ENCODE measurements at regions not wholly inside any gene's neighbourhood (a gene's known extent, or its start where the extent isn't known, plus 50 kb on each side); places are given as distances from the start of the nearest gene placed in this dataset.

DNA sequence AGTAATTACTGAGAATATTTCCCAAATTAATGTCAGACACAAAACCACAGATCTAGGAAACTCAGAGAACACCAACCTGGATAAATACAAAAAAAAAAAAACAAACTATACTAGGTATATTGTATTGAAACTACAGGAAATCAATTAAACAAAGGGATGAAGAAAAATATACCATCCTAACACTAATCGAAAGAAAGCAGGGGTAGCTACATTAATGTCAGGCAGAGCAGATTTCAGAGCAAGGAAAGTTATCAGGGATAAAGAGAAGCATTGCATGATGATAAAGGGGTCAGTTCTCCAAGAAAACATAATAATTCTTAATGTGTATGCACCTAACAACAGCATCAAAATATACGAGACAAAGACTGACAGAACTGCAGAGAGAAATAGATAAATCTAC lies 89.9 kb downstream of the TOMM20 start:
- ChIA-PET POLR2A (no interaction called here), CTCF (interaction anchor here (2.2 kb wide), 1 partner anchor 539 kb away, joined by 4 read pairs; no protein-coding TSS in a partner anchor)
- Histone ChIP-seq H3K9me3 (ENCODE audit: control insufficient read depth, insufficient read depth, low read length) (0 out of 2 replicates have a peak, but pooled peaks cover 7% of the 10 kb centered on the region), H3K27me3 (ENCODE audit: control insufficient read depth, insufficient read depth, low read length) (no peaks in the 10 kb centered on the region), H3K27ac (ENCODE audit: low read depth, low read length) (no peak overlapping the region), H3K4me3 (ENCODE audit: low read depth, low read length) (no peak overlapping the region)
- TF ChIP-seq, protein P1, sequence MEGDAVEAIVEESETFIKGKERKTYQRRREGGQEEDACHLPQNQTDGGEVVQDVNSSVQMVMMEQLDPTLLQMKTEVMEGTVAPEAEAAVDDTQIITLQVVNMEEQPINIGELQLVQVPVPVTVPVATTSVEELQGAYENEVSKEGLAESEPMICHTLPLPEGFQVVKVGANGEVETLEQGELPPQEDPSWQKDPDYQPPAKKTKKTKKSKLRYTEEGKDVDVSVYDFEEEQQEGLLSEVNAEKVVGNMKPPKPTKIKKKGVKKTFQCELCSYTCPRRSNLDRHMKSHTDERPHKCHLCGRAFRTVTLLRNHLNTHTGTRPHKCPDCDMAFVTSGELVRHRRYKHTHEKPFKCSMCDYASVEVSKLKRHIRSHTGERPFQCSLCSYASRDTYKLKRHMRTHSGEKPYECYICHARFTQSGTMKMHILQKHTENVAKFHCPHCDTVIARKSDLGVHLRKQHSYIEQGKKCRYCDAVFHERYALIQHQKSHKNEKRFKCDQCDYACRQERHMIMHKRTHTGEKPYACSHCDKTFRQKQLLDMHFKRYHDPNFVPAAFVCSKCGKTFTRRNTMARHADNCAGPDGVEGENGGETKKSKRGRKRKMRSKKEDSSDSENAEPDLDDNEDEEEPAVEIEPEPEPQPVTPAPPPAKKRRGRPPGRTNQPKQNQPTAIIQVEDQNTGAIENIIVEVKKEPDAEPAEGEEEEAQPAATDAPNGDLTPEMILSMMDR (IDR thresholded peaks at IDR 0.05; ENCODE audit: low read depth, low read length) = no peak
- no peak for DNase-seq (ENCODE audit: low read depth, low spot score)

DNA sequence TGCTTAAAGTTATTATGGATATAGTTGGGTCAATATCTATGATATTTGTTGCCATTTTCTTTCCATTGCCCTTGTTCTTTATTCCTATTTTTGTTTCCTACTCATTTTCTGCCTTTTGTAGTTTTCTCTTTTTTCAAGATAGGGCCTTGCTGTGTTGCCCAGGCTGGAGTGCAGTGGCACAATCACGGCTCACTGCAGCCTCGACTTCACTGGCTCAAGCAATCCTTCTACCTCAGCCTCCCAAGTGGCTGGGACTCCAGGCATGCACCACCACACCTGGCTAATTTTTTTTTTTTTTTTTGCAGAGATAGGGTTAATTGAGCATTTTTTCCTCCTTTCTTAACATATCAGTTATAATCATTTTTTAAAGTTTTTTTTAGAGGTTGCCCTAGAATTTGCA lies 92.7 kb downstream of the TOMM20 start:
- Histone ChIP-seq H3K27ac (ENCODE audit: low read depth, low read length) (no peak overlapping the region), H3K9me3 (ENCODE audit: control insufficient read depth, insufficient read depth, low read length) (peaks cover 10% of the 10 kb centered on the region), H3K27me3 (ENCODE audit: control insufficient read depth, insufficient read depth, low read length) (no peaks in the 10 kb centered on the region), H3K4me3 (ENCODE audit: low read depth, low read length) (no peak overlapping the region)
- CTCF ChIA-PET = no interaction called here
- POLR2A ChIA-PET = interaction anchor here (0.7 kb wide), 1 partner anchor 426 kb away, joined by 9 read pairs; no protein-coding TSS in a partner anchor
- TF ChIP-seq, protein P1 (IDR thresholded peaks at IDR 0.05; ENCODE audit: low read depth, low read length) = no peak
- no peak for DNase-seq (ENCODE audit: low read depth, low spot score)

DNA sequence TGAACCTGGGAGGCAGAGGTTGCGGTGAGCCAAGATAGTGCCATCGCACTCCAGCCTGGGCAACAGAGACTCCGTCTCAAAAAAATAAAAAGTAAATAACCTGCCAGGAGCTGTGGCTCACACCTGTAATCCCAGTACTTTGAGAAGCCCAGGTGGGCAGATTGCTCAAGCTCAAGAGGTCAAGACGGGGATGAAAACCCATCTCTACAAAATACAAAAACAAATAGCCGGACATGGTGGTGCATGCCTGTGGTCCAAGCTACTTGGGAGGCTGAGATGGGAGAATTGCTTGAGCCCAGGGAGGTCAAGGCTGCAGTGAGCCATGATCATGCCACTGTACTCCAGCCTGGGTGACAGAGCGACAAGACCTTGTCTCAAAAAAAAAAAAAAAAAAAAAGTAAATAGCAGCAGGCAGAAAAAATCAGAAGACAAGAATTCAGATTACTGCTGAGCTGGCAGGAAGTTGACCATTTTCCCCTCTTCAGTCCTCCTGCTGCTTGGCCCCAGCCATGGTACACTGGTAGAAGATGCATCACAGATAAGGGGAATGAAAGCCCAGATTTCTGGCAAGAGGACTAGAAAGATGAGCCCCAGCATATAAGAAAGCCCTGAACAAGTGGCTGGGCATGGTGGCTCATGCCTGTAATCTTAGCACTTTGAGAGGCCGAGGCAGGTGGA lies 97.6 kb downstream of the TOMM20 start:
- H3K27ac ChIP-seq (ENCODE audit: low read depth, low read length) = no peak overlapping the region
- H3K9me3 ChIP-seq (ENCODE audit: control insufficient read depth, insufficient read depth, low read length) = peaks cover 10% of the 10 kb centered on the region
- H3K27me3 ChIP-seq (ENCODE audit: control insufficient read depth, insufficient read depth, low read length) = no peaks in the 10 kb centered on the region
- H3K4me3 ChIP-seq (ENCODE audit: low read depth, low read length) = no peak overlapping the region
- ChIA-PET CTCF (no interaction called here), POLR2A (interaction anchor here (0.7 kb wide), 1 partner anchor 36 kb away, joined by 3 read pairs; no protein-coding TSS in a partner anchor)
- DNase-seq (ENCODE audit: low read depth, low spot score) = no peak
- TF ChIP-seq, protein P1 (IDR thresholded peaks at IDR 0.05; ENCODE audit: low read depth, low read length) = no peak

DNA sequence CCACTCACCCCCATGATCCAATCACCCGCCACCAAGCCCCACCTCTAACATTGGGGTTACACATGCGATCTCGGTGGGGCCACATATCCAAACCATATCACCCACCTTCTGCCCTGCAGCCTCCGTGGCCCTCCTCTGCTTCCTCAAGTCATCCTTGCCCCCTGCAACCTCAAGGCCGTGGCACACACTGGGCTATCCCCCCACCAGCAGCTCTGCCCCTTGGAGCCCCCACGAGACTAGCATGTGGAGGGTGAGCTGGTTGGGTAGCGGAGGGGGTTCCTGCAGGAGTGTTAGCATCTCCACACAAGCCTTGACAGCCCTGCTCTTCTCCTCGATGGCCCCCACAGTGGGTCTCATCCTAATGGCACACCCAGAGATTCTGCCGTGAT lies 100.8 kb downstream of the TOMM20 start:
- no peak overlapping the region for H3K27ac ChIP-seq (ENCODE audit: low read depth, low read length)
- DNase-seq (ENCODE audit: low read depth, low spot score) = no peak
- H3K27me3 ChIP-seq (ENCODE audit: control insufficient read depth, insufficient read depth, low read length) = no peaks in the 10 kb centered on the region
- no peak overlapping the region for H3K4me3 ChIP-seq (ENCODE audit: low read depth, low read length)
- CTCF ChIA-PET = no interaction called here
- POLR2A ChIA-PET = no interaction called here
- peaks cover 10% of the 10 kb centered on the region for H3K9me3 ChIP-seq (ENCODE audit: control insufficient read depth, insufficient read depth, low read length)
- TF ChIP-seq, protein P1 (IDR thresholded peaks at IDR 0.05; ENCODE audit: low read depth, low read length) = no peak

DNA sequence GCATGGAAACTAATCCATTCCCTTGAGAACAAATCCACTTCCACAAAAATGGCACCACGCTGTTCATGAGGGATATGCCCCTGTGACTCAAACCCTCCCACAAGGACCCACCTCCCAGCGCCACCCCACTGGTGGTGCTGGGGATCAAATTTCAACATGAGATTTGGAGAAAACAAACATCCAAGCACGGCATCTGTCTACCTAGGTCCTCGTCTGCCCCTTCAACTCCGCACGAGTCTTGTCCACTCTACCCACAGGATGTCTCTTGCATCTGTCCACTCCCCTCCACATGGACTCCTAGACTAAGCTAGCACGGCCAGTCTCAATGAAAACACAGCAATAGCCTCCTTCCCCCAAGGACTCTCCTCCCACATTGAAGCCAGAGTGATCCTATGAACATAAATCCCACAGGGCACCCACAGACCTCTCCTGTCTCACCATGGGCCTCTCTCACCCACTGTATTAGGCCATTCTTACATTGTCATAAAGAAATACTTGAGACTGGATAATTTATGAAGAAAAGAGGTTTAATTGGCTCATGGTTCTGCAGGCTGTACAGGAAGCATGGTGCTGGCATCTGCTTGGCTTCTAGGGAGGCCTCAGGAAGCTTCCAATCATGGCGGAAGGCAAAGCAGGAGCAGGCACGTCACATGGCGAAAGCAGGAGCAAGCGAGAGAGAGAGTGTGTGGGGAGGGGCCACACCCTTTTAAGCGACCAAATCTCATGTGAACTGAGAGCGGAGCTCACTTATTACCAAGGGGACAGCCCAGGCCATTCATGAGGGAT lies 101.4 kb downstream of the TOMM20 start:
- DNase-seq (ENCODE audit: low read depth, low spot score) = no peak
- TF ChIP-seq, protein P1 (IDR thresholded peaks at IDR 0.05; ENCODE audit: low read depth, low read length) = no peak
- peaks cover 10% of the 10 kb centered on the region for H3K9me3 ChIP-seq (ENCODE audit: control insufficient read depth, insufficient read depth, low read length)
- CTCF ChIA-PET = no interaction called here
- H3K27me3 ChIP-seq (ENCODE audit: control insufficient read depth, insufficient read depth, low read length) = no peaks in the 10 kb centered on the region
- POLR2A ChIA-PET = no interaction called here
- no peak overlapping the region for H3K27ac ChIP-seq (ENCODE audit: low read depth, low read length)
- no peak overlapping the region for H3K4me3 ChIP-seq (ENCODE audit: low read depth, low read length)

All from AG04450 (cell line).